Mucosa of gallbladder (tissue), 1 donor: ENCODE measurements at regions not wholly inside any gene's neighbourhood (a gene's known extent, or its start where the extent isn't known, plus 50 kb on each side); places are given as distances from the start of the nearest gene placed in this dataset.

Source experiments
- DNase-seq: peaks from one replicate; pipeline ENCODE4 v3.0.0-alpha.2; 2020; ENCODE audit warnings: low spot score
- donor health status: DM: no; HTN: no; CAD: no.

- DNase-seq: no peak
Observed at GRCh38 chr3:25355034-25355885, 72.8 kb upstream of the RARB start.

GRCh38 chr3:25355998-25356397, 72.1 kb upstream of the RARB start:
- no peak for DNase-seq

GRCh38 chr3:25362118-25362517, 65.9 kb upstream of the RARB start:
- no peak for DNase-seq

- DNase-seq: no peak
Observed at GRCh38 chr3:25365636-25366035, 62.4 kb upstream of the RARB start.

- DNase-seq: no peak
Observed at GRCh38 chr3:25367025-25367424, 61.0 kb upstream of the RARB start.

GRCh38 chr3:25372167-25372566, 55.9 kb upstream of the RARB start:
- no peak for DNase-seq

GRCh38 chr3:25376340-25376739, 51.7 kb upstream of the RARB start:
- DNase-seq: no peak

GRCh38 chr3:25377042-25377441, 51.0 kb upstream of the RARB start:
- no peak for DNase-seq
